ENCODE measurements at regions not wholly inside any gene's neighbourhood (a gene's known extent, or its start where the extent isn't known, plus 50 kb on each side); places are given as distances from the start of the nearest gene placed in this dataset.

DNA sequence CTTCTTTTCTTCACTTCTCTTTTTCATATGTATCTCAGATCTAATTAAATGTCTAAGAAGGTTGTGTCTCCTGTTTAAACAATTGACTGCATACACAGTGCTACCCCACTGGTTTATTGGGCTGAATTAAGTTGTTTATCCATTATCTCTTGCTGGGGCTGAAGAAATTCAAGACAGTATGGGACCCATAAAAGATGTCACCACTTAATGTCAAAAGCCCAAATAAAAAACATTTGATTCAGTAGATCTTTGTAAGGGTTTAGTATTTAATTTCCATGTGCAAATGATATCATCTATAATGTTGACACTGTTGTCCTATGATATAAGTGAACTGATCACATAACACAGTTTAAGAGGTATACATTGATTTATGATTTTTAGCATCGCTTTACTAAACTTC, 1431.9 kb upstream of the PCDH20 start:
- TF ChIP-seq, protein P1, sequence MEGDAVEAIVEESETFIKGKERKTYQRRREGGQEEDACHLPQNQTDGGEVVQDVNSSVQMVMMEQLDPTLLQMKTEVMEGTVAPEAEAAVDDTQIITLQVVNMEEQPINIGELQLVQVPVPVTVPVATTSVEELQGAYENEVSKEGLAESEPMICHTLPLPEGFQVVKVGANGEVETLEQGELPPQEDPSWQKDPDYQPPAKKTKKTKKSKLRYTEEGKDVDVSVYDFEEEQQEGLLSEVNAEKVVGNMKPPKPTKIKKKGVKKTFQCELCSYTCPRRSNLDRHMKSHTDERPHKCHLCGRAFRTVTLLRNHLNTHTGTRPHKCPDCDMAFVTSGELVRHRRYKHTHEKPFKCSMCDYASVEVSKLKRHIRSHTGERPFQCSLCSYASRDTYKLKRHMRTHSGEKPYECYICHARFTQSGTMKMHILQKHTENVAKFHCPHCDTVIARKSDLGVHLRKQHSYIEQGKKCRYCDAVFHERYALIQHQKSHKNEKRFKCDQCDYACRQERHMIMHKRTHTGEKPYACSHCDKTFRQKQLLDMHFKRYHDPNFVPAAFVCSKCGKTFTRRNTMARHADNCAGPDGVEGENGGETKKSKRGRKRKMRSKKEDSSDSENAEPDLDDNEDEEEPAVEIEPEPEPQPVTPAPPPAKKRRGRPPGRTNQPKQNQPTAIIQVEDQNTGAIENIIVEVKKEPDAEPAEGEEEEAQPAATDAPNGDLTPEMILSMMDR (IDR thresholded peaks at IDR 0.05) = no peak
- TF ChIP-seq POLR2A (IDR thresholded peaks at IDR 0.05) = no peak

Measured in gastroesophageal sphincter (tissue), 3 donors.